Midbrain (tissue), 1 donor: ENCODE measurements at regions not wholly inside any gene's neighbourhood (a gene's known extent, or its start where the extent isn't known, plus 50 kb on each side); places are given as distances from the start of the nearest gene placed in this dataset.

Experiments
- DNase-seq: peaks from one replicate; lab custom pipeline; 2025; lab: John Stamatoyannopoulos, UW

DNA sequence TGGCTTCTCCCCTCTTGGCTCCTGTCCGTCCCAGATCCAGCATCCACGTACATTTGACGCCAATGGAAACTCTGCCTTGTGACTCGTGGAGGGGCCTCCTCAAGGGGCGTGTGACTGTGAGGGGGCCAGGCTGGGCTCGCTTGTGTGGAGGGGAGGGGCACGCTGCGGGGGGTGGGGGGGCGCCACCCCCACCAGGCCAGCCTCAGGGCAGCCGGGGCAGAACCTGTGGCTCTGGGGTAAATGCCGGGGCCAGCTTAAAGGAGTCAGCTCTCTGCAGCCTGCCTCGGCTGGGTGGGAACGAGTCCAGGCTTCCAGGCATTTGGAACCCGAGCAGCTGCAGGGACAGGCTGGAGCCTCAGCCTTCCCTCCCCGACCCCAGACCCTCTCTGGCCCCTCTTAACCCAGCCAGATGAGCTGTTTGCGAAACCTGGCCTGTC, 94.1 kb downstream of the SIK1 start:
- no peak for DNase-seq

DNA sequence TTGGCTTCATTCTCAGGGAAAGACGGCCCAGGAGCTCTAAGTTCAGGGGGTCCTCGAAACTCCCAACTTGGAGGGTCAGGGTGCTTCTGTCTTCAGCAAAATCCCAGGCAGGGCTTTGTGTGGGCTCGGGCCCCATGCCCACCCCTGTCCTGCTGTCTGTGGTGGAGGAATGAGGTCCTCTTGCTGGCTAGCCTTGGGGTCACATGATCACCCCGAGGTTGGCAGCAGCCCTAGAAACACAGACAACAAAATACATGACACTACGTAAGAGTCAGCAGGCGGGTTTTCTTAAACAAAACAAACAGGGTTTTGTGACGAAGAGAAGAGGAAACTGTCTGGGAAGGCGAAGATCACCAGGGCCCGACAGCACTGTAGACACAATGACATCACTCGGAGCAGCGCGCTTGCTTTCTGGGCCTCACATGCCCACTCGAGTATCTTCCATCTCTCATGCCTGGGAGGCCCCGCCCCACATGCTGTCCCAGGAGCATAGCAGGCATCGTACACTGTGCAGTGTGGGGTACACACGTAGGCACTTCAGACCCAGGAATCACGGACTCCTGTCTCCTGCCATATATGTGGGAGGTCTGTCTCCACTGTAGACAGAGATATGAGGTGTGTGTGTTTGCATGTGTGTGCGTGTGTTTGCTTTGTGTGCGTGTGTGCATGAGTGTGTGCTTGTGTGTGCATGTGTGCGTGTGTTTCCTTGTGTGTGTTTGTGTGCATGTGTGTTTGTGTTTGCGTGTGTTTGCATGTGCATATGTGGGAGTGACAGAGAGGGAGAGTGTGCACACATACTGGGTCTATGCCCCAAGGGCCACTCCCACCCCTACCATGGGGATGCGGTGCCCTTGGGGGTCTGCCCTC, 94.7 kb downstream of the SIK1 start:
- peak; percentile 85 for DNase-seq

DNA sequence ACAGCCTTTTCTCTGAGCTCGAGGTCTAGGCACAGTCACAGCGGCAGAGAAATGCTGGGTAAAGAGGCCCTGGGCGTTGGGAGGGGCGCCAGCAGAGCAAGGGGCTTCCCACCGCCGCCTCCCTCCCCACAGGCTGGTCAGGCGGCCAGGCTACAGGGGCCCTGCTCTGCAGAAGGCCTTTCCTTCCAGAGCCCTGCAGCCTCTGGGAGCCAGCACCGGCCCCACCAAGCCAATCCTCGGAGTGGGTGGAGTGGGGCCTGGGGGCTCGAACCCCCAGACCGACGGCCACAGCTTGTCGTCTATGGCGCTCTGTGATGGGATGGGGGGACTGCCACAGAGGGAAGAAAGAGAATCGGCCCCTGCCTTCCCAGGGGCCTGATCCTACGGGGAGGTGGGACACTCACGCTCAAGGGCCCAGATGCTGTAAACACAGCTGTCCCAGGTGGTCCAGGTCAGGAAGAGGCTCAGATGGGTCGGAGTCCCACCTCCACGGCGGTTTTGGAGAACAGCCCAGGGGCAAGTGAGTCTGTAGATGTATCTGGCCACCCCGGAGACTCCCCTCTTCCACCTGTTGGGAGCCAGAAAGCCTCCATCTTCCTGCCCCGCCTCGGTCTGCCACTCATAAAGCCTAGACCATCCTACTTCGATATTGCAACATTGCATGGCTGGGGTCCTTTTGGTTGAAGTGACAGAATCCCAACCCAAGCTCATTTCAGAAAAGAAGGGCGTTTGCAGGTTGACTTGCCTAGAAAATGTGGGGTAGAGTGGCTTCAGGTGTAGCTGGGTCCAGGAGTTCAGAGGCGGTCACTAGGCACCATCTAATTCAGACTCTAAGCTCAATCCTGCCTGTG, 95.6 kb downstream of the SIK1 start:
- DNase-seq, result no peak

DNA sequence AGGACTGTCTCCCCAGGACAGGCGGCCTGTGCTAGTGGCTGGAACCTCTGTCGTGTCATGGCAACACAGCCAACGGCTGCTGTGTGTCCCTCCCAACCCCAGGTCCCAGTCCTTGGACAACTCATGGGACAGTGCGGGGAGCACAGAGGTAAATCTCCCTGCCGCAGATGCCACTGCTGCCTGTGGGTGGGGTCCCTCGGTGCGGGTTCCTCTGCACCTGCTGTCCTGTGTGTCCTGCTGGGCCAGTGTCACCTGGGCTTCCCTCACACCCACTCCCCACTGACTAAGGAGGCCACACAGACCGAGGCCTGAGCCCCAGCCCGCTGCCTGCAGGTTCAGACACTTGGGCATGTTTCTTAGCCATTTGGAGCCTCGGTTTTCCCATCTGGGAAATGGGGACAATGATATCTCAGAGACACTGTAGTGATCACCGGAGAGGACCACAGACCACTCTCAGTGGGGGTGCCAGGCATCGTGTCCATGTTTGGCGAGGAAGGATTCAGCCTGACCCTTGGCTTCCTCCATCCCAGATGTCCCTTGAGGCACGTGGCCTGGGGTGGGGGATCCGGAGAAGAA, 96.5 kb downstream of the SIK1 start:
- DNase-seq, result no peak

DNA sequence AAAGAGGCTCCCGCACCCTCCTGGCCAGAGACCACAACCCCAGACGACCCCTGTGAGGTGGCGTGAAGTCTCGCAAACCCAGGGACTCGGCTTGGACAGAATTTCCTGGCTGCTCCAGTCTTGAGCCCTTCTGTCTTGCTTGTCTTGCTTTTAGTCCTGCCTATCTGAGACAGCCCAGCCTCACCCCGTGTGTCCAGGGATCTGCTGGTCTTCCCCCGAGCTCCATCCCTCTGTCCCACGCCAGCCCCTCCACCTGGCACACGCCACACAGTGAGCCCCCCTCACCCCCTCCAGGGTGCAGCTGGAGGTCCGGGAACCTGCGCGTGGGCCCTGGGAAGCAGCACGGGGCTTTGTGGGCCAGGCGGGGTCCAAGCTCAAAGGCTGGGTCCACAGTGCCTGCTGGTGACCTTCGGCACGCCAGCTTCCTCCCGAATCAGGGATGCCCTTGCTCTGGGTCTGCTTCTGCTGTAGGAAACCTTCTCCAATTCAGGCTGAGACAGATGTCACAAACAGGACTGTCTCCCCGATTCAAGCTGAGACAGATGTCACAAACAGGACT, 97.1 kb downstream of the SIK1 start:
- no peak for DNase-seq

DNA sequence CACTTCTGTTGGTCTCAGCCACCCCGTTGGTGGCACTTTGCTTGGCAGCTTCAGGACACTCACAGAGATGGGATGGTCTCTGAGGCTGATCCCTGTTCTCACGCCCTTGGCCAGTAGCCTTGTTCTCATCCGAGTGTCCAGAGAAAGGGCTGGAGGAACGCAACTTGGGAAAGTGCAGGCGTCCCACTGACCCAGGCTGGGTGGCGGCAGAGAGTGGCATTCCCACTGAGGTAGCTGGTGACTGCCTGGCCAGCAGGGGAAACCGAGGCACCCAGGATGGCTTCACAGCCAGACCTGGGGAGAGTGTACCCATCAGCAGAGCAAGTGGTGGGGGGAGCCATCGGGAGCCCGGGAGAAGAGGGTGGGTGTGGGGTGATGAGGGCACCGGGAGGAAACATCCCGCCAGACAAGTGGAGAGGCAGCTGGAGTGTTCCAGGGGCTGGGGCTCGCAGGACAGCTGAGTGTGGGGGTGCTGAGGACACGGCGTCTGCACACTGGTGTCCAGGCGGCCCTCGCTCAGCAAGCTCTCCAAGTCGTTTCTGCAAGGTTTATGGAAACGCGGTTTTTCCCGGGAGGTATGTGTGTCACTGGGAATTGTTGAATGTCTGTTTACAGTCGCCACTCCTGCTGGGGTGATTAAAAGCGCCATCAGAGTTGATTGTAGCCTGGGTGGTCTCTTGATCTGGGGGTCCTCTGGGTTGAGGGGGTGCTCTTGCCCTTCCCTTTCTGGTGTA, 97.8 kb downstream of the SIK1 start:
- DNase-seq, result no peak

DNA sequence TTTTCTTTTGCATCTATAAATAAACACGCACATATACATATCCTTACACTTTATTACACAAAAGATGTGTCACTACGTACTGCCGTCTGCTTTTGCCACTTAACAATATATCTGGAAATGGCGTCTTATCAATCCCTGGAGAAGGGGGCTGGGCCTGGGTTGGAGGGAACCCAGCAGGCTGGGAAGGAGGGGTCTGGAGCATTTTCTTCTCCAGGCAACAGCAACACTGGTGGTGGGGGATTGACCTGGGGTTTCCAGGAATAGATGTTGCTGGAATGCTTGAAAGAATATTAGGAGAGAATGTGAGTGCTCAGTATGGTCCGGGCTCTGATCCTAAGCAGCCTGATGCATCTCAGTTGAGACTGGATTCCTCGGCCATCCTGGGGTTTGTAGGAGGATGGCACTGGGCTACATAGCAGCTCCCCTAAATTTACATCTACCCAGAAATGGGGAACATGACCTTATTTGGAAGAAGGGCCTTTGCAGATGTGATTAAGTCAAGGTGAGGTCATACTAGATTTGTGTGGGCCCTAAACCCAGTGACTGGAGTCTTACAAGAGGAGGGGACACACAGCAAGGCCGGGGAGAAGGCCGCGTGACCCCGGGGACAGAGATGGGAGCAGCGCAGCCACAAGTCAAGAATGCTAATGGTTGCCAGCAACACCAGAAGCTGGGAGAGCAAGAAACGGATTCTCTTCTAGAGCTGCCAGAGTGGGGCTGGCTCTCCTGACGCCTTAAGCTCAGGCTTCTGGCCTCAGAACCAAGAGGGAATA, 98.6 kb downstream of the SIK1 start:
- DNase-seq, result no peak

DNA sequence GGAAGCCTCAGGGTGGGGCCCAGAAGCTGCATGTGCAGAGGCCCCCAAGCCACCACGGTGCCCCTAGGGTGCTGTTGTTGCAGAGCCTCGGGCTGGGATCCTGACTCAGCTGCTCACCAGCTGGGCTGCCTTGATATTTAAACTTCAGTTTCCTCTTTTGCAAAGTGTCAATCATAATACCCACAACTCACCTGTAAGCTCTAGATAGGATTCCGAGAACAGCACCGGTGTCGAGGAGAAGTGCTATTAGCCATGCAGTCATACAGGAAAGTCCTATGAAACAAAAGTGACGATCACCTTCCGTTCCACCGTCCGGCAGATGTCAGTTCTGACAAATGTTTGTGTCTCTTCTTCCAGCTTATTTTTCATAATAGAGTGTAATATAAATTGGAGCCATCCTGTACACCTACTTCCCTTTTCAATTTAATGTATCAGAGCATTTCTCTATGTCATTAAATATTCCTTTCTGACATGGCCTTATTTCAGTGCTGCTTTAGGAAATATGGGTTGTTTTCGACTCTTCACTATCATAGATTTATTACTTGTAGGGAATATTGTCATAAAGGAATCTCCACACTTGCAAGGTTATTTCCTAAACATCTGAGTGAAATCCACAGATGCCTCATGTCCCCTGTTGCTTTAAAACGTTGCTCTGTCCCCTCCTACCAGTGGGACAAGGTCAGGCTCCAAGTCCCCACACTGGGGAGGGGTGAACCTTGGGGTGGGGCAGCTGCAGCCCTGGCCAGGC, 100.8 kb downstream of the SIK1 start:
- no peak for DNase-seq

DNA sequence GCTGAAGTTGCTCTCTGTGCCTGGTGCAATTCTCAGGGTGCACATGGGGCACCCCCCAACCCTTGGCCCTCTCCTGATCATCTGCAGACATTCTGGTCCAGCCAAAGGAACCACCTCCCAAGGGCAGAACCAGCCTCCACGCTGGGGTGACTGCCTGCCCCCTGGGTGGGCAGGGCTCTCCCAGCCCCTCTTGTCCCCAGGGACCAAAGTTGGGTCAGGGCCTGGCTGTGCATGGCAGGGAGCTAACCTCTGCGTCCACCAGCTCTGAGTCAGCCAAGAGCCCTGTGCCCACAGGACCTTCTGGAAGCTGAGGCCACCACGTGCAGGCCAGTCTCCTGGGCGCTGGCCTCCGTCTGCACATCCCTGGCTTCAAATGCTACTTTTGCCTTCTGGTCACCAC, 101.9 kb downstream of the SIK1 start:
- DNase-seq, result no peak

DNA sequence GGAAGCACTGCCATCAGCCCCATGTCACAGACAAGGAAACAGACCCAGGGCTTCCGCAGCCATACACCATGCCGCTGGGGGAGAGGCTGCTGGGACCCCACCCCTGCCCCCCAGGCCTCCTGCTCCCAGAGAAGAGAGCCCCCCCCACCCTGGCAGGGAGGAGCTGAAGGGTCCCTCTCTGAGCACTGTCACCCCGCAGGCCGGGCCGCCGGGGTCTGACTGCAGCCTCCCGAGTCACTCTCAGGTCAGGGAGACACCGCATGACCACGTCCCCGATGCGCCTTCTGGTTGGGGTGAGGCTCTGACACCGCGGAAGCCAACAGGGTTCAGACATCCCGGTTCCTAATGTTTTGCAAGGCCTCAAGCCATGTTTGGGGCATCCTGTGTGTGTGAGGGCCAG, 102.3 kb downstream of the SIK1 start:
- DNase-seq, result no peak

DNA sequence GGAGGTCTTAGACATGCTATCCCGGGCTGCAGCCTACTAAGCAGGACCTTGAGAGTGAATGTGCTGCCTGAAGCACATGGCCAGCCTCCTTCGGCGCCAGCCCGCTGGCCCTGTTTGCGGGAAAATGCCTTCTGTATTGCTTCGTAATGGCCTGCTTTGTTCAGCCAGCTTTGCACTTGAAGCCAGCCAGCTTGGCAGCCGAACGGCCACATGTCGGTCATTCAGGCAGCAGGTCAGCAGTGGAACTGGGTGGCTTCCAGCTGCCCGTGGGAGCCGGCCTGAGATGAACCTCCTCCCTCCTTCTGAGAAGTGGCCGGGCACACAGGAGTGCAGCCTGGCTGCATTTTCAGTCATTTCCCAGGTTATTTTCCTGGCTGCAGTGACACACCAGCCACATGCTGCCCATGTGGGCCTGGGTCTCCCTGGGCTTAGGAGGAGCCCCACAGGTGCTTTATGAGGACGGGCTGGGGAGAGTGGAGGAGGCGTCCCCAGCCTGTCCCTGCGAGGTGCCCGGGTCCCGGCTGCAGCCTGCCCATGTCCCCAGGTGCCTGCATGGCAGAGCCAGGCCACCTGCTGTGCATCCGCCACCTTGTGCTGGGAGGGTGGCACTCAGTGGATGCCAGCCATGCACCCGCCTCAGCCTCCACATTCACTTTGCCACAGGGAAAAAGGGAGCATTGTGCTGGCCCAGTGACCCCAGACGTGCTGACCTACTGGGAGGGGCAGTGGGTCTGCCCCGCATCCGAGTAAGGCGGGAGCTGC, 103.5 kb downstream of the SIK1 start:
- peak; percentile 91 for DNase-seq

DNA sequence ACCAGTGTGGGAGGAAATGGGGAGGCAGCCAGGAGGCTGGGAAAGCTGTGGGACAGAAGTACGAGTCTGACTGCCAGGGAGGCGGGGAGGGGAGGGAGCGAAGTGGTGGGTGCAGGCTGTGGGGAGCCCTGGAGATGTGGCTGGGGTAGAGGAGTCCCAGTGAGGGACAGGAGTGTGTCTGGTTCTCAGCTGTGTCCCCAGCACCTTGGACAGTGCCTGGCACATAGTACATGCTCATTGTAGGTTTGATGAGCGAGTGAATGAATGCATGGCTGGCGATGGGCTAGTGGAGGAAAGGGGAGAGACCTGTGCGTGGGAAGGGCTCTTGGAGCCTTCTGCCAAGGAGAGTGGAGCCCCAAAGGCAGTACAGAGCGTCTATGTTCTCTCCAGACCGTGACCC, 104.1 kb downstream of the SIK1 start:
- DNase-seq, result no peak

DNA sequence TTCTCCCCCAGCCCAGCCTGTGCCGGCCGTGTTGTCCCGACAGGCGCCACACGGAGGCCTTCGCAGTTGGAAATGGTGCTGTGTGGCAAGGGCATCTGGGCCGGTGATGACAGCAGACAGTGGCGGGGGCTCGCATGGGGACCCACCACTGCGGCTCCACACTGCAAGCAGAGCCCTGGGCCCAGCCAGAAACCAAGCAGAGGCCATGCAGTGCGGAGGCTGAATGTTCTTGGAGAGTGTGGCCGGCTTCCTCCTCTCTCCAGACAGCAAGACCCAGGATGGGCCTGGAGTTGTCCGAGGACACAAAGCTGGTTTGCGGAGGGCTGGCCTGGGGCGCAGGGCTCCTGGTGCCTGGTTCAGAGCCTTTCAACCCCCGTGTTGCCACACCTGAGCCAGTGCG, 104.6 kb downstream of the SIK1 start:
- no peak for DNase-seq

DNA sequence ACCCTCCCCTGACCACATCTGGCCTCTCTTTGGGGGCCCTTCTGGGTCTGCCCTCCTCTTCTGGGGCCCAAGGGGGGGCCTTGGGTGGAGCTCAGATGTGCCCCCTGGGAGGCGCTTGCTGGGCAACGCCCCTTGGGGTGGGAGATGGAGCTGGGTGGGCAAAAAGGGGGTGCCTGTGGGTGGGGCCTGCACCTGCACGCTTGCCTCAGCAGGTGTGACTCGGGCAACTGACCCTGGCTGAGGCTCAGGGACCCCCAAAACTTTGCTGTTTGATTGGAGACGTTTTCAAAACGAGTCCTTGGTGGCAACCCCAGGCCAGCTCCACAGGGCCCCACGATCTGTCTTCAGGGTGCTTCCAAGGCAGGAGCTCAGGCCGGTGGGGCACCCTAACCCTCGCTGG, 105.3 kb downstream of the SIK1 start:
- DNase-seq, result no peak

DNA sequence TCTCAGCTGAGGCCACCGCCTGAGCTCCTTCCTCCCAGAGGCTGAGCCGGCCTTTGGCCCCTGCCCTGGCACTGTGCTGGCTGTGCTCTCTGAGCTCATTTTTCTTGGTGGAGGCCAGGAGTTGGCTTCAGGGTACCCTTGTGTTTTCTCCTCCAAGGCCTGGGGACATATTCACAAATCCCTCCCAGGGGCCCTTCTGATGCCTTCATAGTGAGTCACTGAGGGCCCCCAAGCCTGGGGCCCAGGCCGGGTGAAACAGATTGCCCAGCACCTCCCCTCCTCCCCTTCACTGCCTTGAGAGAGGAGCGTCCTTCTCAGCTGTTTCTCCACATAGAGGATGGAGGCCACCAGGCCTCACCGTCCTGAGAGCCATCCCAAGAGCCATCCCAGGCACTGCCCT, 105.8 kb downstream of the SIK1 start:
- no peak for DNase-seq

DNA sequence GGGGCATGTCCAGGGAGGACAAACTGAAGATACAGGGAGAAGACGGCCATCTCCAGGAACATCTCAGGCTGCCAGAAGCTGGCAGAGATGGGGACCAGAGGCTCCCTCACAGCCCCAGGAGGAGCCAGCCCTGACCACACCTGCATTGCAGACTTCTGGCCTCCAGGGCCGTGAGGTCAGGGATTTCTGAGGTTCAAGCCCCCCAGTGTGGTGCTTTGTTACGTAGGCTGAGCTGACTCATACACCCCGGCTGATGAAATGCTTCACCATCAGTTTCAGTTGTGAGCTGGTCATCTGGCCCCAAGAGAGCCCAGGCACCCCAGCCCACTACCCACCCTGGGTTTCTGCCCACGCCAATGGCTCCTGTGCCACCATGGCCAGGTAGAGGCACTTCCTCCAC, 106.4 kb downstream of the SIK1 start:
- DNase-seq, result no peak

DNA sequence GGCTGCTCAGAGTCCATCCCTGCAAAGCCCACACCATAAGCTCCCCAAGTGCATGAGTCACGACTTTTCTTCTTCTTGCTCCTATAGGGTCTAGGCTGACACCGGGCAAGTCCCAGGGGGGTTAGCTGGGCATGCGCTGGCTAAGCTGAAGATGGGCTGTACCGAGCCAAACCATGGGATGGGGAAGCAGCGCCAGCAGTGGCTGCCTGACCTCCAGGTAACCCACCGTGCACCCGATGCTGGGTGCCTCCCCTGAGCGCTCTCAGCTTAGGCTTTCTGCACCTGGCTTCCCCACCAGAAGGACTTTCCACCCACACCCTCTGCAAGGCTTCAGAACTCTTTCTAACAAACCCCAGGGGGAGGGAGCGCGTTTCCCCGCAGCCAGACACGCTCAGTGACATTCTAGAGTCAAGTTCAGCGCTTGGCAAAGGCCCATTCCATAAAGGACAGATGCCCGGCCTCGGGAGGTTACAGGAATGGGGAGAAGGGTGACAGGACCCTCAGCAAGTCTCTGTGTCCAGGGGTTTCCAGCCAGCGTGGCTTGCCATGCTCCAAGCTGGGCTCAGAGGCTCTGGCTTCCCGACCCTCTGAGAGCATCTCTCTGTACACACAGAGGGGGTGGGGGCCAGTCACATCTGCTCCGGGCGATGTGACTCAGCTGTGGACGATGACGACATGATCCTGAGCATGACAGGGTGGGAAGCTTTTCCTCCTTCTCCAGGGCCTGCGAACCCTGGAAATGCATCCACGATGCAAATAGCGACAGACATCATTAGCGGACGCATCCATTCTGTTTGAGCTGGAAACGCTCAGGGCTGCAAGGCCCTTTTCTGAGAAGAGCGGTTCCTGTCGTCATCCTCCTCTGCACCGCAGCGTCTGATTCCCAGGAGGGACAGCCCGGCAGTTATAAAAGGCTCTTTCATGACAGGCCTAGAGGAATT, 107.8 kb downstream of the SIK1 start:
- DNase-seq, result no peak

DNA sequence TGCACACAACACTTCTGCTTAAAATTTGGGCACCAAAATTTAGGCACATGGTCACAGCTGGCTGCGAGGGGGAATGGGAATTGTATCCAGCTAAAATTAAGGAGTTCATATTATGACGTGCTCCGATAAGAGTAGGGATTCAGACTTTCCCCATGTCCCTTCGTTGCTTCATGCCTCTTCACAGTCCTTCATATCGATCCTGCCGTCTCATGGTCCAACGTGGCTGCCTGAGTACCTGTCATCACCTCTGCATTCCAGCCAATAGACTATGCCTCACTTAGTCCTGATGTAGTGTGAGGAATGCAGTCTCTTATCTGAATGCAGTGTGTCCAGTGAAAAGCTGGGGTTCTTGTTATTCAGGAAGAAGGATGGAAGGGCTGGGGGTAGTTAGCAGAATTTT, 108.6 kb downstream of the SIK1 start:
- no peak for DNase-seq
